Posterior cingulate gyrus (tissue), 11 donors: ENCODE measurements at regions not wholly inside any gene's neighbourhood (a gene's known extent, or its start where the extent isn't known, plus 50 kb on each side); places are given as distances from the start of the nearest gene placed in this dataset.

ENCODE experiments used
- DNase-seq, 10 donors: peaks; one replicate each; pipeline versions ENCODE4 v3.0.0 to v3.0.0-alpha.2; 2020 to 2021; ENCODE audit warnings: mixed read lengths in 3 of 10
- intact Hi-C: fragments of 100-400 bp; cut with DNase I; formaldehyde crosslinking; loops from one replicate; pipeline ENCODE4 v1.15.1; 2023

GRCh38 chr4:27245216-27245615 lies 384.6 kb downstream of the STIM2 start:
- intact Hi-C loops: no loop called here
- no peak for DNase-seq

- intact Hi-C loops: no loop called here
- DNase-seq: no peak
Observed at GRCh38 chr4:27248829-27249228, 388.2 kb downstream of the STIM2 start.

GRCh38 chr4:27251771-27252170 lies 391.1 kb downstream of the STIM2 start:
- DNase-seq: no peak

GRCh38 chr4:27267339-27267969 lies 406.8 kb downstream of the STIM2 start:
- intact Hi-C loops: no loop called here
- DNase-seq: no peak

More at GRCh38 chr4:27251771-27252170, 391.1 kb downstream of the STIM2 start:
- intact Hi-C loops: no loop called here

- no peak for DNase-seq
- intact Hi-C loops: no loop called here
Observed at GRCh38 chr4:27267970-27268355, 407.3 kb downstream of the STIM2 start.

- DNase-seq: no peak
- intact Hi-C loops: no loop called here
Observed at GRCh38 chr4:27270435-27270834, 409.8 kb downstream of the STIM2 start.

GRCh38 chr4:27271555-27271954 lies 410.9 kb downstream of the STIM2 start:
- intact Hi-C loops: no loop called here
- DNase-seq: no peak

GRCh38 chr4:27272217-27272616 lies 411.6 kb downstream of the STIM2 start:
- no peak for DNase-seq
- intact Hi-C loops: no loop called here

- no peak for DNase-seq
- intact Hi-C loops: no loop called here
Observed at GRCh38 chr4:27276307-27277073, 415.8 kb downstream of the STIM2 start.

GRCh38 chr4:27278615-27279375 lies 418.2 kb downstream of the STIM2 start:
- intact Hi-C loops: no loop called here
- no peak for DNase-seq

GRCh38 chr4:27288496-27288895 lies 427.9 kb downstream of the STIM2 start:
- DNase-seq: no peak
- intact Hi-C loops: no loop called here

- intact Hi-C loops: no loop called here
- DNase-seq: no peak
Observed at GRCh38 chr4:27289704-27290103, 429.1 kb downstream of the STIM2 start.

- no peak for DNase-seq
- intact Hi-C loops: no loop called here
Observed at GRCh38 chr4:27293831-27294230, 433.2 kb downstream of the STIM2 start.

GRCh38 chr4:27304751-27305150 lies 444.1 kb downstream of the STIM2 start:
- DNase-seq: no peak
- intact Hi-C loops: no loop called here

GRCh38 chr4:27305246-27305645 lies 444.6 kb downstream of the STIM2 start:
- no peak for DNase-seq
- intact Hi-C loops: no loop called here

- no peak for DNase-seq
- intact Hi-C loops: no loop called here
Observed at GRCh38 chr4:27308379-27308778, 447.7 kb downstream of the STIM2 start.

- intact Hi-C loops: loop anchor here (5.0 kb wide), 1 partner anchor 268 kb away; no protein-coding TSS in a partner anchor
Observed at GRCh38 chr4:27315625-27316024, 455.0 kb downstream of the STIM2 start.

GRCh38 chr4:27316176-27316575 lies 455.5 kb downstream of the STIM2 start:
- DNase-seq: no peak
- intact Hi-C loops: loop anchor here (5.0 kb wide), 1 partner anchor 269 kb away; no protein-coding TSS in a partner anchor

More at GRCh38 chr4:27315625-27316024, 455.0 kb downstream of the STIM2 start:
- no peak for DNase-seq

GRCh38 chr4:27318740-27319139 lies 458.1 kb downstream of the STIM2 start:
- DNase-seq: peak in 3 of 10 donors; percentile 8 to 33 (median 24)
- intact Hi-C loops: loop anchor here (5.0 kb wide), 1 partner anchor 271 kb away; no protein-coding TSS in a partner anchor

- no peak for DNase-seq
- intact Hi-C loops: no loop called here
Observed at GRCh38 chr4:27326991-27327390, 466.4 kb downstream of the STIM2 start.
